ENCODE measurements at regions not wholly inside any gene's neighbourhood (a gene's known extent, or its start where the extent isn't known, plus 50 kb on each side); places are given as distances from the start of the nearest gene placed in this dataset.

GRCh38 chr18:68417826-68418225 lies 297.1 kb downstream of the TMX3 start:
- no peak for TF ChIP-seq POLR2AphosphoS5 (IDR thresholded peaks at IDR 0.05; ENCODE audit: low read depth, low read length)

- TF ChIP-seq FOXP2 (optimal IDR thresholded peaks at IDR 0.05; ENCODE audit: borderline replicate concordance, extremely low read depth, extremely low read length, insufficient read depth) (no peak), REST (IDR thresholded peaks at IDR 0.05; ENCODE audit: insufficient read depth in 1 of 2, low read depth in 2 of 2, low read length in 2 of 2) (no peak)
Measured at GRCh38 chr18:68417166-68417799, 297.6 kb downstream of the TMX3 start.

- TF ChIP-seq SIN3A (IDR thresholded peaks at IDR 0.05; ENCODE audit: borderline replicate concordance, insufficient read depth, low read length): no peak
- TF ChIP-seq POLR2AphosphoS5 (IDR thresholded peaks at IDR 0.05; ENCODE audit: low read depth, low read length): no peak
- TF ChIP-seq TAF1 (IDR thresholded peaks at IDR 0.05; ENCODE audit: borderline replicate concordance, insufficient read depth, low read length): no peak
- TF ChIP-seq REST (IDR thresholded peaks at IDR 0.05; ENCODE audit: insufficient read depth in 1 of 2, low read depth in 2 of 2, low read length in 2 of 2): no peak
- TF ChIP-seq FOXP2 (optimal IDR thresholded peaks at IDR 0.05; ENCODE audit: borderline replicate concordance, extremely low read depth, extremely low read length, insufficient read depth): no peak
Measured at GRCh38 chr18:68414407-68414806, 300.5 kb downstream of the TMX3 start.

GRCh38 chr18:68409576-68409975 lies 305.3 kb downstream of the TMX3 start:
- TF ChIP-seq POLR2AphosphoS5 (IDR thresholded peaks at IDR 0.05; ENCODE audit: low read depth, low read length): no peak
- no peak for TF ChIP-seq SIN3A (IDR thresholded peaks at IDR 0.05; ENCODE audit: borderline replicate concordance, insufficient read depth, low read length)
- TF ChIP-seq FOXP2 (optimal IDR thresholded peaks at IDR 0.05; ENCODE audit: borderline replicate concordance, extremely low read depth, extremely low read length, insufficient read depth): no peak
- no peak for TF ChIP-seq REST (IDR thresholded peaks at IDR 0.05; ENCODE audit: insufficient read depth in 1 of 2, low read depth in 2 of 2, low read length in 2 of 2)
- no peak for TF ChIP-seq TAF1 (IDR thresholded peaks at IDR 0.05; ENCODE audit: borderline replicate concordance, insufficient read depth, low read length)

- no peak for TF ChIP-seq FOXP2 (optimal IDR thresholded peaks at IDR 0.05; ENCODE audit: borderline replicate concordance, extremely low read depth, extremely low read length, insufficient read depth)
- no peak for TF ChIP-seq POLR2AphosphoS5 (IDR thresholded peaks at IDR 0.05; ENCODE audit: low read depth, low read length)
- TF ChIP-seq TAF1 (IDR thresholded peaks at IDR 0.05; ENCODE audit: borderline replicate concordance, insufficient read depth, low read length): no peak
- no peak for TF ChIP-seq REST (IDR thresholded peaks at IDR 0.05; ENCODE audit: insufficient read depth in 1 of 2, low read depth in 2 of 2, low read length in 2 of 2)
- TF ChIP-seq SIN3A (IDR thresholded peaks at IDR 0.05; ENCODE audit: borderline replicate concordance, insufficient read depth, low read length): no peak
Measured at GRCh38 chr18:68406761-68407160, 308.1 kb downstream of the TMX3 start.
